H1 (cell line): ENCODE measurements at regions not wholly inside any gene's neighbourhood (a gene's known extent, or its start where the extent isn't known, plus 50 kb on each side); places are given as distances from the start of the nearest gene placed in this dataset.

ENCODE experiments used
- CTCF ChIA-PET: fragments of 300-600 bp; sonication (Branson Sonifier 250); formaldehyde crosslinking; loops from one replicate; lab custom pipeline; 2021; ENCODE audit not compliant: partially characterized antibody; lab: Charles Lee
- POLR2A ChIA-PET: fragments of 300-600 bp; sonication (Branson Sonifier 250); formaldehyde crosslinking; loops from one replicate; lab custom pipeline; 2021; ENCODE audit warnings: inconsistent platforms; ENCODE audit not compliant: partially characterized antibody; lab: Charles Lee
- DNase-seq, 2 experiments: peaks; one replicate each; pipeline versions ENCODE4 v3.0.0 to v3.0.0-alpha.2; 2010 to 2022; ENCODE audit warnings: low spot score in 2 of 2, low read depth in 1 of 2, mixed read lengths in 1 of 2
- FAIRE-seq: peaks from 2 replicates; lab custom pipeline; 2011; peaks lifted over from hg19 to GRCh38; lab: Jason Lieb, UNC
- H2AFZ ChIP-seq: 2 replicates; pipeline ENCODE4 v1.8.1; 2012; ENCODE audit warnings: low read length, inconsistent platforms
- H2AK5ac ChIP-seq: 2 replicates; pipeline ENCODE4 v1.6.1; 2013; ENCODE audit warnings: low read depth, low read length
- H2BK120ac ChIP-seq: replicated peaks from 2 replicates; pipeline ENCODE3; 2013; ENCODE audit warnings: low read depth, low read length, inconsistent platforms
- H2BK12ac ChIP-seq: 2 replicates; pipeline ENCODE4 v1.6.1; 2013; ENCODE audit warnings: low read depth, low read length
- H2BK15ac ChIP-seq: 2 replicates; pipeline ENCODE4 v1.6.1; 2013; ENCODE audit warnings: low read length
- H2BK20ac ChIP-seq: 2 replicates; pipeline ENCODE4 v1.6.1; 2013; ENCODE audit warnings: low read length
- H2BK5ac ChIP-seq: 2 replicates; pipeline ENCODE4 v1.6.1; 2013; ENCODE audit warnings: low read depth, low read length
- H3K14ac ChIP-seq: 2 replicates; pipeline ENCODE4 v1.6.1; 2013; ENCODE audit warnings: inconsistent platforms; ENCODE audit not compliant: insufficient read length
- H3K18ac ChIP-seq: 2 replicates; pipeline ENCODE4 v1.6.1; 2013; ENCODE audit warnings: low read length; ENCODE audit errors: extremely low read depth
- H3K23ac ChIP-seq: 2 replicates; pipeline ENCODE4 v1.6.1; 2013; ENCODE audit warnings: inconsistent platforms; ENCODE audit not compliant: insufficient read length
- H3K23me2 ChIP-seq: 2 replicates; pipeline ENCODE4 v1.6.1; 2013; ENCODE audit warnings: low read depth, low read length
- H3K27ac ChIP-seq: 2 replicates; pipeline ENCODE4 v1.6.1; 2011; ENCODE audit warnings: low read depth, low read length, inconsistent platforms
- H3K27me3 ChIP-seq, 4 experiments: replicated peaks in 1 of 4; 1 replicate in 1 of 4; 2 replicates in 3 of 4; pipeline versions ENCODE4 v1.6.1 to v1.8.1; 2011 to 2013; ENCODE audit warnings: low read length in 3 of 4, mild to moderate bottlenecking in 3 of 4, inconsistent platforms in 2 of 4, mixed read lengths in 2 of 4, moderate library complexity in 1 of 4; ENCODE audit not compliant: control insufficient read depth in 3 of 4, insufficient read depth in 3 of 4; ENCODE audit errors: extremely low read depth in 1 of 4
- H3K36me3 ChIP-seq, 4 experiments: 2 replicates each; pipeline versions ENCODE4 v1.6.1 to v1.8.1; 2011 to 2013; ENCODE audit warnings: mild to moderate bottlenecking in 4 of 4, low read length in 3 of 4, moderate library complexity in 2 of 4, control low read depth in 1 of 4, inconsistent platforms in 1 of 4; ENCODE audit not compliant: insufficient read depth in 4 of 4, control insufficient read depth in 2 of 4
- H3K4ac ChIP-seq: replicated peaks from 2 replicates; pipeline ENCODE3; 2013; ENCODE audit warnings: low read length, low read depth, mixed read lengths, inconsistent platforms; ENCODE audit not compliant: insufficient read length
- H3K4me1 ChIP-seq, 4 experiments: replicated peaks in 1 of 4; 1 replicate in 1 of 4; 2 replicates in 3 of 4; pipeline versions ENCODE4 v1.6.1 to v1.8.1; 2011 to 2013; ENCODE audit warnings: low read length in 3 of 4, inconsistent platforms in 2 of 4, mixed read lengths in 1 of 4; ENCODE audit not compliant: insufficient read depth in 4 of 4, control insufficient read depth in 3 of 4
- H3K4me2 ChIP-seq, 2 experiments: 2 replicates each; pipeline versions ENCODE4 v1.6.1 to v1.8.1; 2011 to 2013; ENCODE audit warnings: low read depth in 2 of 2, low read length in 2 of 2, control low read depth in 1 of 2, inconsistent platforms in 1 of 2, mild to moderate bottlenecking in 1 of 2; ENCODE audit not compliant: insufficient read depth in 1 of 2
- H3K4me3 ChIP-seq, 4 experiments: fragments of 200-600, 300-600 bp in 1 of 4; sonication (generic), shearing (Covaris generic), sonication (Bioruptor Twin) in 1 of 4; 2 replicates each; pipeline versions ENCODE4 v1.5.1 to v1.8.1; 2011 to 2016; ENCODE audit warnings: low read length in 4 of 4, low read depth in 3 of 4, control low read depth in 2 of 4, inconsistent platforms in 2 of 4, mild to moderate bottlenecking in 2 of 4, mixed read lengths in 1 of 4, moderate library complexity in 1 of 4; ENCODE audit not compliant: insufficient read depth in 2 of 4; ENCODE audit errors: extremely low read depth in 1 of 4
- H3K56ac ChIP-seq: replicated peaks from 2 replicates; pipeline ENCODE3; 2013; ENCODE audit warnings: low read depth, mild to moderate bottlenecking, mixed read lengths, low read length, inconsistent platforms; ENCODE audit not compliant: insufficient read length
- H3K79me1 ChIP-seq: 2 replicates; pipeline ENCODE4 v1.6.1; 2013; ENCODE audit warnings: low read depth, low read length, control low read depth
- H3K79me2 ChIP-seq, 2 experiments: 2 replicates each; pipeline versions ENCODE4 v1.6.1 to v1.8.1; 2012 to 2013; ENCODE audit warnings: low read length in 2 of 2, mild to moderate bottlenecking in 2 of 2, inconsistent platforms in 1 of 2; ENCODE audit not compliant: insufficient read depth in 2 of 2, control insufficient read depth in 1 of 2
- H3K9ac ChIP-seq, 4 experiments: replicated peaks in 1 of 4; 1 replicate in 1 of 4; 2 replicates in 3 of 4; pipeline versions ENCODE4 v1.6.1 to v1.8.1; 2011 to 2013; ENCODE audit warnings: low read depth in 3 of 4, low read length in 3 of 4, control low read depth in 2 of 4, mild to moderate bottlenecking in 2 of 4, moderate library complexity in 2 of 4, inconsistent platforms in 1 of 4; ENCODE audit errors: extremely low read depth in 1 of 4
- H3K9me3 ChIP-seq, 2 experiments: 2 replicates each; pipeline versions ENCODE4 v1.6.1 to v1.8.1; 2012 to 2013; ENCODE audit warnings: mild to moderate bottlenecking in 2 of 2, moderate library complexity in 2 of 2, control low read depth in 1 of 2, inconsistent platforms in 1 of 2, low read depth in 1 of 2, low read length in 1 of 2, mixed read lengths in 1 of 2; ENCODE audit not compliant: insufficient read depth in 2 of 2
- H4K20me1 ChIP-seq, 2 experiments: replicated peaks in 1 of 2; 2 replicates each; pipeline versions ENCODE3 to v1.8.1; 2011 to 2013; ENCODE audit warnings: inconsistent platforms in 2 of 2, low read length in 2 of 2, mild to moderate bottlenecking in 1 of 2; ENCODE audit not compliant: insufficient read depth in 2 of 2, control insufficient read depth in 1 of 2
- H4K5ac ChIP-seq: 2 replicates; pipeline ENCODE4 v1.6.1; 2013; ENCODE audit warnings: low read length, low read depth, mixed read lengths, inconsistent platforms; ENCODE audit not compliant: insufficient read length
- H4K8ac ChIP-seq: 2 replicates; pipeline ENCODE4 v1.8.0; 2013; ENCODE audit warnings: mild to moderate bottlenecking, moderate library complexity, low read length, inconsistent platforms; ENCODE audit not compliant: insufficient read depth; ENCODE audit errors: extremely low read depth
- H4K91ac ChIP-seq: replicated peaks from 2 replicates; pipeline ENCODE3; 2013; ENCODE audit warnings: low read length, mixed read lengths, inconsistent platforms; ENCODE audit not compliant: insufficient read length
- CEBPB ChIP-seq: IDR thresholded peaks from 2 replicates; pipeline ENCODE4 v1.6.1; 2012; ENCODE audit warnings: low read depth, low read length
- CREB1 ChIP-seq: IDR thresholded peaks from 2 replicates; pipeline ENCODE4 v1.6.1; 2012; ENCODE audit warnings: inconsistent platforms
- CTCF ChIP-seq, 3 experiments: IDR thresholded peaks; 1 replicate in 2 of 3; 2 replicates in 1 of 3; pipeline versions ENCODE4 v1.5.1 to v1.6.1; 2011; ENCODE audit warnings: low read length in 3 of 3, mild to moderate bottlenecking in 3 of 3, inconsistent platforms in 2 of 3, low read depth in 1 of 3, moderate library complexity in 1 of 3; ENCODE audit not compliant: insufficient read depth in 1 of 3; ENCODE audit errors: control extremely low read depth in 1 of 3
- E2F6 ChIP-seq: IDR thresholded peaks from 2 replicates; pipeline ENCODE4 v1.6.1; 2012; ENCODE audit warnings: inconsistent platforms
- EP300 ChIP-seq, 2 experiments: IDR thresholded peaks; 1 replicate in 1 of 2; 2 replicates in 1 of 2; pipeline ENCODE4 v1.6.1; 2011 to 2012; ENCODE audit warnings: low read depth in 2 of 2, low read length in 2 of 2, mild to moderate bottlenecking in 2 of 2, borderline replicate concordance in 1 of 2, inconsistent platforms in 1 of 2, moderate library complexity in 1 of 2
- MAX ChIP-seq: IDR thresholded peaks from 2 replicates; pipeline ENCODE4 v1.6.1; 2012; ENCODE audit warnings: inconsistent platforms
- RBBP5 ChIP-seq: IDR thresholded peaks from 2 replicates; pipeline ENCODE4 v1.7.1; 2012; ENCODE audit warnings: low read depth, mild to moderate bottlenecking, inconsistent platforms, low read length, moderate library complexity, borderline replicate concordance
- SRF ChIP-seq: IDR thresholded peaks from 2 replicates; pipeline ENCODE4 v1.6.1; 2011; ENCODE audit warnings: mild to moderate bottlenecking, low read depth, low read length, moderate library complexity
- TAF7 ChIP-seq: optimal IDR thresholded peaks from 2 replicates; pipeline ENCODE3; 2011; ENCODE audit warnings: low read depth, mild to moderate bottlenecking, inconsistent platforms, low read length, moderate library complexity, borderline replicate concordance
- TEAD4 ChIP-seq: IDR thresholded peaks from 2 replicates; pipeline ENCODE4 v1.6.1; 2012; ENCODE audit warnings: low read depth, low read length, inconsistent platforms, mixed read lengths

- Histone ChIP-seq H2BK120ac (no peak overlapping the region), H2BK15ac (no peak overlapping the region), H2BK12ac (no peak overlapping the region), H3K4me2 (no peak overlapping the region), H3K4me3 (no peak overlapping the region), H2AK5ac (no peak overlapping the region), H4K91ac (no peak overlapping the region), H3K79me2 (no peaks in the 10 kb centered on the region), H4K8ac (no peak overlapping the region), H3K4ac (no peak overlapping the region), H3K4me1 (no peaks in the 10 kb centered on the region), H3K18ac (no peak overlapping the region), H2BK20ac (no peak overlapping the region), H3K27ac (no peak overlapping the region), H3K23me2 (no peaks in the 10 kb centered on the region), H3K79me1 (no peaks in the 10 kb centered on the region), H3K9ac (no peak overlapping the region), H3K56ac (no peak overlapping the region), H3K14ac (no peak overlapping the region), H3K27me3 (no peaks in the 10 kb centered on the region), H2BK5ac (no peak overlapping the region), H2AFZ (no peak overlapping the region), H3K9me3 (0 out of 4 replicates have a peak, but pooled peaks cover 0 to 3% of the 10 kb centered on the region in 2 experiments), H3K36me3 (no peaks in the 10 kb centered on the region), H4K20me1 (no peaks in the 10 kb centered on the region), H3K23ac (no peak overlapping the region), H4K5ac (no peak overlapping the region)
- ChIA-PET POLR2A (no interaction called here), CTCF (no interaction called here)
- no peak for FAIRE-seq
- no peak for DNase-seq
- no peak for TF ChIP-seq RBBP5
- no peak for TF ChIP-seq CEBPB
- TF ChIP-seq EP300 (IDR thresholded peaks at IDR 0.05; ENCODE audit: borderline replicate concordance in 1 of 2, low read depth in 2 of 2, low read length in 2 of 2), result no peak
- no peak for TF ChIP-seq E2F6
- no peak for TF ChIP-seq MAX
- TF ChIP-seq CREB1, result no peak
- TF ChIP-seq TAF7, result no peak
- TF ChIP-seq CTCF (IDR thresholded peaks at IDR 0.05; ENCODE audit: control extremely low read depth in 1 of 3, insufficient read depth in 1 of 3, low read depth in 1 of 3, low read length in 3 of 3), result no peak
- TF ChIP-seq TEAD4, result no peak
- TF ChIP-seq SRF, result no peak
These were observed 125.9 kb upstream of the BCL6 start for GRCh38 chr3:187871204-187871591.
